ENCODE measurements at regions not wholly inside any gene's neighbourhood (a gene's known extent, or its start where the extent isn't known, plus 50 kb on each side); places are given as distances from the start of the nearest gene placed in this dataset.
"Not testable (repeated sequence)": the region's sequence is repeated elsewhere in the genome, so short reads cannot be mapped to it uniquely, and the experiment has no call there.

GRCh38 chr4:83961575-83961974 lies 425.7 kb downstream of the GPAT3 start:
- POLR2A ChIA-PET = no interaction called here
- no peak for DNase-seq (ENCODE audit: extremely low spot score)
- TF ChIP-seq CTCF (IDR thresholded peaks at IDR 0.05; ENCODE audit: control extremely low read depth, extremely low read depth, low read depth, missing control alignments) = no peak
- CTCF ChIA-PET = interaction anchor here (1.0 to 1.4 kb wide), 3 partner anchors 11 to 15 kb away, joined by 3 to 4 read pairs (median 3); no protein-coding TSS in a partner anchor

- no peak for DNase-seq (ENCODE audit: extremely low spot score)
- CTCF ChIA-PET = no interaction called here
- POLR2A ChIA-PET = no interaction called here
Observed at GRCh38 chr4:83959160-83959559, 423.3 kb downstream of the GPAT3 start.

GRCh38 chr4:83947830-83948193 lies 411.9 kb downstream of the GPAT3 start:
- ChIA-PET CTCF (interaction anchor here (0.8 to 1.6 kb wide), 5 partner anchors 14 to 41 kb away, joined by 3 to 5 read pairs (median 3); no protein-coding TSS in a partner anchor), POLR2A (no interaction called here)
- no peak for TF ChIP-seq CTCF (IDR thresholded peaks at IDR 0.05; ENCODE audit: control extremely low read depth, extremely low read depth, low read depth, missing control alignments)
- no peak for DNase-seq (ENCODE audit: extremely low spot score)

More at GRCh38 chr4:83959160-83959559, 423.3 kb downstream of the GPAT3 start:
- no peak for TF ChIP-seq CTCF (IDR thresholded peaks at IDR 0.05; ENCODE audit: control extremely low read depth, extremely low read depth, low read depth, missing control alignments)

GRCh38 chr4:83947125-83947829 lies 411.4 kb downstream of the GPAT3 start:
- DNase-seq (ENCODE audit: extremely low spot score) = no peak

GRCh38 chr4:83943691-83944090 lies 407.8 kb downstream of the GPAT3 start:
- POLR2A ChIA-PET; CTCF ChIA-PET; DNase-seq (ENCODE audit: extremely low spot score): not testable (repeated sequence)

More at GRCh38 chr4:83947125-83947829, 411.4 kb downstream of the GPAT3 start:
- CTCF ChIA-PET = interaction anchor here (0.8 to 1.6 kb wide), 6 partner anchors 13 to 41 kb away, joined by 3 to 5 read pairs (median 3); no protein-coding TSS in a partner anchor
- TF ChIP-seq CTCF (IDR thresholded peaks at IDR 0.05; ENCODE audit: control extremely low read depth, extremely low read depth, low read depth, missing control alignments) = no peak
- POLR2A ChIA-PET = no interaction called here

GRCh38 chr4:83932750-83933391 lies 397.0 kb downstream of the GPAT3 start:
- ChIA-PET CTCF (no interaction called here), POLR2A (no interaction called here)
- TF ChIP-seq CTCF (IDR thresholded peaks at IDR 0.05; ENCODE audit: control extremely low read depth, extremely low read depth, low read depth, missing control alignments) = no peak
- no peak for DNase-seq (ENCODE audit: extremely low spot score)
